PFSK-1 (cell line): ENCODE measurements at regions not wholly inside any gene's neighbourhood (a gene's known extent, or its start where the extent isn't known, plus 50 kb on each side); places are given as distances from the start of the nearest gene placed in this dataset.

Experiments
- POLR2AphosphoS5 ChIP-seq: IDR thresholded peaks from 2 replicates; pipeline ENCODE4 v1.6.1; 2012; ENCODE audit warnings: low read depth, mild to moderate bottlenecking, control low read depth, low read length, moderate library complexity
- SIN3A ChIP-seq: IDR thresholded peaks from 2 replicates; pipeline ENCODE4 v1.6.1; 2012; ENCODE audit warnings: mild to moderate bottlenecking, low read length, moderate library complexity, borderline replicate concordance; ENCODE audit not compliant: insufficient read depth
- TF ChIP-seq, protein P1 (sequence below), 2 experiments: IDR thresholded peaks; 2 replicates each; pipeline versions ENCODE4 v1.6.1 to v1.8.0; 2011 to 2012; ENCODE audit warnings: low read depth in 2 of 2, low read length in 2 of 2, control low read depth in 1 of 2, inconsistent platforms in 1 of 2, mild to moderate bottlenecking in 1 of 2, moderate library complexity in 1 of 2; ENCODE audit not compliant: insufficient read depth in 1 of 2

DNA sequence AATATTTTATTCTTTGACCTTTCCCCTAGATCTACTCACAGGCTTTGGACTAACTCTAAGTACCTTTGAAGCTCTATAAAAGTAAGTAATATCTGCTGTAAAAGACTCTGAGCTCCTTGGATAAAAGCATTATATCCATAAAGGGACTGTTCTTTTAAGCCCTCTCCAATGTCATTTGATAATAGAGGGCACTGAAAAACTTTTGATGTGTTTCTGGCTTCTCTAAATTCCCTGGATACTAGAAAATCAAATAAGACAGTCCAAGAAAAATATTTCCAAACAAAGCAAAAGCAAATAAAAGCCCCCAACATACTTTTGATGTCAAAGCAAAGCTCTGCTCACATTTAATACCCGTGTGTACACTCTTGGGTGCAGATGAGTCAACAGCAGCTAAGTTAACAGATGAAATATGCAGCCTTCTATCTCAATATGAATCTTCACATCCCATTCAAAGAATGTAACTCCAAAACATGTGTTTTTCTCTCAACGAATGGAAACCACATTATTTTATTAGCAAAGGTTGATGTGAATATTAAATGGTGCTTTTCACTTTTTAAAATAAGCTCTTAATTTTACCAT lies 230.3 kb downstream of the CENPF start:
- no peak for TF ChIP-seq POLR2AphosphoS5
- no peak; the same call in 1 of the 2 replicates for TF ChIP-seq SIN3A
- TF ChIP-seq, protein P1, sequence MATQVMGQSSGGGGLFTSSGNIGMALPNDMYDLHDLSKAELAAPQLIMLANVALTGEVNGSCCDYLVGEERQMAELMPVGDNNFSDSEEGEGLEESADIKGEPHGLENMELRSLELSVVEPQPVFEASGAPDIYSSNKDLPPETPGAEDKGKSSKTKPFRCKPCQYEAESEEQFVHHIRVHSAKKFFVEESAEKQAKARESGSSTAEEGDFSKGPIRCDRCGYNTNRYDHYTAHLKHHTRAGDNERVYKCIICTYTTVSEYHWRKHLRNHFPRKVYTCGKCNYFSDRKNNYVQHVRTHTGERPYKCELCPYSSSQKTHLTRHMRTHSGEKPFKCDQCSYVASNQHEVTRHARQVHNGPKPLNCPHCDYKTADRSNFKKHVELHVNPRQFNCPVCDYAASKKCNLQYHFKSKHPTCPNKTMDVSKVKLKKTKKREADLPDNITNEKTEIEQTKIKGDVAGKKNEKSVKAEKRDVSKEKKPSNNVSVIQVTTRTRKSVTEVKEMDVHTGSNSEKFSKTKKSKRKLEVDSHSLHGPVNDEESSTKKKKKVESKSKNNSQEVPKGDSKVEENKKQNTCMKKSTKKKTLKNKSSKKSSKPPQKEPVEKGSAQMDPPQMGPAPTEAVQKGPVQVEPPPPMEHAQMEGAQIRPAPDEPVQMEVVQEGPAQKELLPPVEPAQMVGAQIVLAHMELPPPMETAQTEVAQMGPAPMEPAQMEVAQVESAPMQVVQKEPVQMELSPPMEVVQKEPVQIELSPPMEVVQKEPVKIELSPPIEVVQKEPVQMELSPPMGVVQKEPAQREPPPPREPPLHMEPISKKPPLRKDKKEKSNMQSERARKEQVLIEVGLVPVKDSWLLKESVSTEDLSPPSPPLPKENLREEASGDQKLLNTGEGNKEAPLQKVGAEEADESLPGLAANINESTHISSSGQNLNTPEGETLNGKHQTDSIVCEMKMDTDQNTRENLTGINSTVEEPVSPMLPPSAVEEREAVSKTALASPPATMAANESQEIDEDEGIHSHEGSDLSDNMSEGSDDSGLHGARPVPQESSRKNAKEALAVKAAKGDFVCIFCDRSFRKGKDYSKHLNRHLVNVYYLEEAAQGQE (IDR thresholded peaks at IDR 0.05; ENCODE audit: insufficient read depth in 1 of 2, low read depth in 2 of 2, low read length in 2 of 2): no peak
